ENCODE measurements at regions not wholly inside any gene's neighbourhood (a gene's known extent, or its start where the extent isn't known, plus 50 kb on each side); places are given as distances from the start of the nearest gene placed in this dataset.

- DNase-seq (ENCODE audit: low read depth in 1 of 2, low spot score in 1 of 2), result no peak
Measured at GRCh38 chr10:118537623-118538022, 57.8 kb downstream of the PRLHR start.

DNA sequence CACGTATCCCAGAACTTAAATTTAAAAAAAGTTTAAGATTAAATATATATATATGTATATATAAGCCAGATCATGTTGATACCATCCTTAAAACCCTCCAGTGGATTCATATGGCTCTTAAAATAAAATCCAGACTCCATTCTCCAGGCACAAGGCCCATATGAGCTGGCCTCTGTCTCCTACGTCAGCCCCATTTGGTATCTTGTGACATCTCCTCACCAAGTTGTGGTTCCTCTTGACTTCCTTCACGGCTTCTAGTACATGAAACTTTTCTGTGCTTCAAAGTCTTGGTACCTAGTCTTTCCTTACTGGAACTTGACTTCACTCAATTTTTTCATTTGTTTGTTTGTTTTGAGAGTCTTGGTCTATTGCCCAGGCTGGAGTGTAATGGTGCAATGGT lies 61.3 kb downstream of the PRLHR start:
- DNase-seq (ENCODE audit: low read depth in 1 of 2, low spot score in 1 of 2), result no peak

GRCh38 chr10:118531105-118531852 lies 64.2 kb downstream of the PRLHR start:
- DNase-seq (ENCODE audit: low read depth in 1 of 2, low spot score in 1 of 2), result no peak

GRCh38 chr10:118528426-118528825 lies 67.0 kb downstream of the PRLHR start:
- DNase-seq (ENCODE audit: low read depth in 1 of 2, low spot score in 1 of 2), result no peak

DNA sequence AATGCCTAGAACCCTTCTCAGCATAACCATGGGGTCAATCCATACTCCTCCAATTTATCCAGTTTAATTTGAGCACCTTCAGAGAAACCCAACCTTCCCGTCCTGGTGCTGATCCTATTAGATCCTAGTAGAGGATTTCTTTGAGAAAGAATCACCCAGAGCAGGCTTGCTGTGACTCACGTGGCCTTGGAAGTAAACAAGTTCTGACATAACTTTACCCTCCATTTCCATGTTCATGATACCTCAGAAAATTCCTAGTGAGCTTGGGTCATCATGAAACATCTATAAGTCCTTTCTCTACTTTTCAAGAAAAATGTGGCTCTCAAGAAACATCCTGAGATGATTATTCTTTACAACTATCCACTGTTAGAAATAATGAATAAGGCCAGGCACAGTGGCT lies 71.7 kb downstream of the PRLHR start:
- DNase-seq (ENCODE audit: low read depth in 1 of 2, low spot score in 1 of 2), result no peak

GRCh38 chr10:118522791-118523498 lies 72.5 kb downstream of the PRLHR start:
- no peak for DNase-seq (ENCODE audit: low read depth in 1 of 2, low spot score in 1 of 2)

DNA sequence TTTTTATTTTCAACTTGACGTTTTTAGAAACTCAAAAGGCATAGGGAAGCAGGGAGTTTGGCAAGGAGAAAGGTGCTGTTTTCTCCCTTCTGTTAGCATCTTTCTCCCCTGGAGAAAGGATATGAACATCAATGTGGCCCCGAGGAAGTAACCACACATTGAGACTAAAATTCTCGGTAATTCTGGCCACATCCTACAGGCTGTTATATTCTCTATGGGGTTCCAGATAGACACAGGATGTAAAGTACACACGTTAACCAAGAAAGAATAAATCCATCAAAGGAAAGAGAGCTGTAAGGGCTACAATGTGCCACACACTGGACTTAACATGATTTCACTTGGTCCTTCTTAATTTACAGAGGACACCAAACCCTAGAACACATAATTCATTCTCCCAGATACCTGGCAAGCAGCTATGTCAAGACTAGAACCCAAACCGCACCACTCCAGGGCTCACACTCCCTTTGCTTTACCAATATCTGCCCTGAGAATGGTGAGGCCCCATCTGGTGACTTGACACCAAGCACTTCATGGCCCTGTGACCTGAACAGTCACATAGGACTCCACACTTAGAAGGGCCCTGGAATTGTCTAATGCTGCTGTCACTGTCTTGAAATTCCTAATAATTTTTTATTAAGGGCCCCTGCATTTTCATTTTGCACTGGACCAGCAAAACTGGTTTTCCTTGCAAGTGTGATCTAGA lies 73.9 kb downstream of the PRLHR start:
- DNase-seq (ENCODE audit: low read depth in 1 of 2, low spot score in 1 of 2), result no peak

DNA sequence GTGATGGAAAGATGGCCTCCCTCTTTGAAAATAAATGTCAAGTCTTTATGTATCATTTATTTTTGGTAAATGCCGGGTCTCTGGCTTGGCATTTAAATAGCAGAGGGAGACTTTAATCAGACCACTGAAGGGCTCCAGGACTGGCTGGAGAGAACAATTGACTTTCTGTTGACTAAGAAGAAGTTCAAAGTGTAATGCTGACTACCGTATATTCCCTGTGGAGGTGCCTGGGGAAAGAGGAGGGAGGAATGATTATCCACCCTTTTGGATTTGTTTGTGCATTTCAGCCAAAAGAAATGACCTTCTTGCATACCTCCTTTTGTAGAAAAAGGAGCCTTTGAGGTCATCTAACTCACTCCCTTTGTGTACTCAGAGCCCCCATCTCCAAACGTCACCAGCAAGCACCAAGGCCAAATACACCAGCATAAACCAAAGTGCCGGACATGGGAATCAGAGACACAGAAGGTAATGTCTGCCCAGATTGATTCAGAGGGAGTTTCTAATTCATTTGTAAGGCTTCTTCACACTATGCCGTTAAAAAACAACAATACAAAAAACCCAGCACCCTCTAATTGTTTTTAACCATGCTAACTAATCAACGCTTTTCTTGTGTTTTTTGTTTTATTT lies 75.2 kb downstream of the PRLHR start:
- no peak for DNase-seq (ENCODE audit: low read depth in 1 of 2, low spot score in 1 of 2)

DNA sequence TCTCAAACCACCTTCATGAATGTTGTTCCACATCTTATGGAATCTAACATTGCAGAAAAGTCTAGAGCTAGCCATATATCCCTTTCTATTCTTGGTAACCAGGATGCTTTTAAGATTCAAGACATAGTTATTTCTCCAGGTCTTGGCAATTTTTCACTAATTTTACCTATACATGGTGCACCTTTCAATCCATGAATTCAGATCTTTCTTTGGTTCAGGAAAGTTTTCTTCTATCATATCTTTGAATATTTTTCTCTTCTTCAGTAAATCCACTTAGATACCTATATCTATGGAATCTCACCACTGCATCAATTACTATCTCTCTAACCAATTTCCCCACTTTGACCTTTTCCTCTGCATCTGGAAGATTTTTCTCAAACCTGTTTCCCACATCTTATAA lies 77.4 kb downstream of the PRLHR start:
- DNase-seq (ENCODE audit: low read depth in 1 of 2, low spot score in 1 of 2), result no peak

DNA sequence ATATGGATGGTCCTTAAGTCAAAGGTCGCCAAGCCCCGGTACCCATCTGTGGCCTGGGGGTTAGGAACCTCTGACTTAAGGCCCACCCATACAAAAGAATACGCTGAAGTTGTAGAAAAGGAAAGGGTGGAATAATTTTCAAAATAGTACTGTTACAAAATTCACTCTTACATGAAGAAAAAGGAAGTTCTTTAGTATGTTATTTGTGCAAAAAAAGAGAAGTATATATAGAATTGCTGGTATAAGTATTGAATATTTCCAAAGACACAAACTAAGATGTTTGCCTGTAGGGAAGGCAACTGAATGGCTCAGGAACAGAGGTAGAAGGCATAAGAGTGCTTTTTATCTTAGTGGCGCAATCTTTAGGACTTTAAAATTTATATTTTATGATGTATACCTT lies 78.7 kb downstream of the PRLHR start:
- DNase-seq (ENCODE audit: low read depth in 1 of 2, low spot score in 1 of 2), result no peak

GRCh38 chr10:118513174-118513573 lies 82.3 kb downstream of the PRLHR start:
- DNase-seq (ENCODE audit: low read depth in 1 of 2, low spot score in 1 of 2), result no peak

DNA sequence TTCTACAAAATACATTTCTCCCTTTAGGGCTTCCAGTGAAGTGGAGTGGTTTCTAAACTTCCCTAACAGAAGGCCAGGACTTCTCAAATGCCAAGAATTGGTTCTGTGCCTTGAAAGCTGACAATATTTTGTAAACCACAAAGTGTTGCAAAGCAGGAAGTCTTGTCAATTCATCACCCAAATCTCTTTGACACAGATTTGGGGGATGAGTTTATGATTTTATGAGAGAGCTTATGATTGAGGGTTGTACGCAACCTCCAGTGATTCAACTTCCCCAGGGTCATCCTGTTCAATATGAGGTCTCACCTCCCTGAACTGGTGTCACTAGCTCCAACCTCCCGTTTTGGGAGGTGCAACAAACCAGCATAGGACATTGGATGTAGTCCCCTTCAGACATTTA lies 83.7 kb downstream of the PRLHR start:
- no peak for DNase-seq (ENCODE audit: low read depth in 1 of 2, low spot score in 1 of 2)

GRCh38 chr10:118508863-118509262 lies 86.6 kb downstream of the PRLHR start:
- no peak for DNase-seq (ENCODE audit: low read depth in 1 of 2, low spot score in 1 of 2)

DNA sequence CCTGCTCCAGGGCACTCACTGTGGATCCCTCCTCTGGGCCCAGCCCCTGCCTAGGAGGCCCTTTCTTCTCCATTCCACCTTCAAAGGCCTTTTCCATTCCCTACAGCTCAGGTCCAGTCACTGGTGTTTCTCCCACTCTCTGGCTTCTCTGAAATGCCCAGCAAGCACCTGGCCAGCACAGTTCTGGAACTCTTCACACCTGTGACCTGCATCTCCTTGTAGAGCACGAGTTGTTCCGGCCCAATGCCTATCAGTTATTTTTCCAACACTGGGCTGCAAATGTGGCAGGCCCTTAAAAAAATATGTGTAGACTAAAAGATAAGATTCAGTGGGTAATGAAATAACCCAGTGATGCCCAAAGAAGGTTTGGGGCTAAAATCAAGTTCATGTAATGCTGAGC lies 87.1 kb downstream of the PRLHR start:
- no peak for DNase-seq (ENCODE audit: low read depth in 1 of 2, low spot score in 1 of 2)

GRCh38 chr10:118506671-118507590 lies 88.5 kb downstream of the PRLHR start:
- DNase-seq (ENCODE audit: low read depth in 1 of 2, low spot score in 1 of 2), result no peak

DNA sequence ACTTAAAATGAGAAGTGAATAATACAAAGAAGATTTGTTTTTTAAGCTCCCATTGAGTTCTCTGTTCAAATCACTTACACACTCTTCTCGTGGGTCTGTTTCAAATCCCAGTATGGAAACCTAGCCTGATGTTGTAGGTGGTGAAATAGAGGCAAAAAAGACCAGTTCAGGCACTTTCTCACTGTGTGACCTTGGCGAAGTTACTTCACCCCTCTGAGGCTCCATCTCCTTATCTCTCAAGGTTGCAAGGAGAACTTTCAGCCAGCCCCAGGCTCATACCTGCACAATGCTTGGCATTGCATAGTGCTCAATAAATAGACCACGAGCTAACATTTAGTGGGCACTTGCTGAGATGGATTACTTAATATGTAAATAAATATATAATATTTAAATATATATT lies 90.1 kb downstream of the PRLHR start:
- no peak for DNase-seq (ENCODE audit: low read depth in 1 of 2, low spot score in 1 of 2)

DNA sequence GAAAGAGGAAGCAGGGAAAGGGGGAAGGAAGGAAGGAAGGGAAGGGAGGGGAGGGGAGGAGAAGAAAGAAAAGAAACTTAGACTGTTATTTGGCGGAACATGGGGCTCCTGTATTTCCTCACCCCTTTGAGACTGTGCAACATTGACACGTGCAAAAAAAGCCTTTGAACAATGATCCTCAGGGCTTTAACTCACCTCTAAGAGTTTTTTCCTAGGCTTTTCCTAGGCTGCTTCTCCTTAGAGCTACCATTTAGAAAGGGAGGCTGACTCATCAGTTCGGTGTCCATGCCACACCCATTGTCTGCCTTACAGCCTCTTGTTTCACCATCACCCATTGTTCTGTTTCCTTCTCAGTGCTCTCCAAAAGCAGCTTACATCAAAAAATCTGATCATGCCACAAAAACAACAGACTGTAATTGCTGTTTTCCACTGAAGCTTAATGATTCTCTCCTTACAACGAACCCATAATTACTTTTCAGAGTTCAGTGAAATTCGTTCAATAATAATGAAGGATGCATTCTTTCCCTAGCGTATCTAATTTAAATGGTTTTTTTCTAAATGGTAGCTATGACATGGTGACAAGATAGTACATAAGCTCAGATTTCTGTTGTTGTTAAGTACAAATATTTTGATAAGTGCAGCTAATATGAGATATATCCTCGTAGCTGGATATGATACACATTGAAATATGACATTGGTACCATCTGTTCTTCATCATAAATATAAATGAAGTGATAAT lies 90.8 kb downstream of the PRLHR start:
- DNase-seq (ENCODE audit: low read depth in 1 of 2, low spot score in 1 of 2), result no peak

DNA sequence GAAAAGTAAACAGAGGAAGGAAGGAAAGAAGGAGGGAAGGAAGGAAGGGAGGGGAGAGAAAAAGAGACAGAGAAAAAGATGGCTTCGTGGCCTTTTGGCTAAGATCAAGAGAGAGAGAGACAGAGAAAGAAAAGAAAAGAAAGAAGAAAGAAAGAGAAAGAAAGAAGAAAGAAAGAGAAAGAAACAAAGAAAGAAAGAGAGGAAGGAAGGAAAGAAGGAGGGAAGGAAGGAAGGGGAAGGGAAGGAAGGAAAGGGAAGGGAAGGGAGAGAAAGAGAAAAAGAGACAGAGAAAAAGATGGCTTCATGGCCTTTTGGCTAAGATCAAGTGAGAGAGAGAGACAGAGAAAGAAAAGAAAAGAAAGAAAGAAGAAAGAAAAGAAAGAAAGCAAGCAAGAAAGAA lies 91.4 kb downstream of the PRLHR start:
- DNase-seq (ENCODE audit: low read depth in 1 of 2, low spot score in 1 of 2), result no peak

- DNase-seq (ENCODE audit: low read depth in 1 of 2, low spot score in 1 of 2), result no peak
Measured at GRCh38 chr10:118503192-118503591, 92.3 kb downstream of the PRLHR start.
